ENCODE measurements at regions not wholly inside any gene's neighbourhood (a gene's known extent, or its start where the extent isn't known, plus 50 kb on each side); places are given as distances from the start of the nearest gene placed in this dataset.

GRCh38 chr15:77808075-77808474 is 175.4 kb upstream of the LINGO1 start:
- TF ChIP-seq, protein P1, sequence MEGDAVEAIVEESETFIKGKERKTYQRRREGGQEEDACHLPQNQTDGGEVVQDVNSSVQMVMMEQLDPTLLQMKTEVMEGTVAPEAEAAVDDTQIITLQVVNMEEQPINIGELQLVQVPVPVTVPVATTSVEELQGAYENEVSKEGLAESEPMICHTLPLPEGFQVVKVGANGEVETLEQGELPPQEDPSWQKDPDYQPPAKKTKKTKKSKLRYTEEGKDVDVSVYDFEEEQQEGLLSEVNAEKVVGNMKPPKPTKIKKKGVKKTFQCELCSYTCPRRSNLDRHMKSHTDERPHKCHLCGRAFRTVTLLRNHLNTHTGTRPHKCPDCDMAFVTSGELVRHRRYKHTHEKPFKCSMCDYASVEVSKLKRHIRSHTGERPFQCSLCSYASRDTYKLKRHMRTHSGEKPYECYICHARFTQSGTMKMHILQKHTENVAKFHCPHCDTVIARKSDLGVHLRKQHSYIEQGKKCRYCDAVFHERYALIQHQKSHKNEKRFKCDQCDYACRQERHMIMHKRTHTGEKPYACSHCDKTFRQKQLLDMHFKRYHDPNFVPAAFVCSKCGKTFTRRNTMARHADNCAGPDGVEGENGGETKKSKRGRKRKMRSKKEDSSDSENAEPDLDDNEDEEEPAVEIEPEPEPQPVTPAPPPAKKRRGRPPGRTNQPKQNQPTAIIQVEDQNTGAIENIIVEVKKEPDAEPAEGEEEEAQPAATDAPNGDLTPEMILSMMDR (IDR thresholded peaks at IDR 0.05): no peak
- TF ChIP-seq POLR2AphosphoS5 (IDR thresholded peaks at IDR 0.05; ENCODE audit: low read depth, low read length): no peak
- TF ChIP-seq, protein P2, sequence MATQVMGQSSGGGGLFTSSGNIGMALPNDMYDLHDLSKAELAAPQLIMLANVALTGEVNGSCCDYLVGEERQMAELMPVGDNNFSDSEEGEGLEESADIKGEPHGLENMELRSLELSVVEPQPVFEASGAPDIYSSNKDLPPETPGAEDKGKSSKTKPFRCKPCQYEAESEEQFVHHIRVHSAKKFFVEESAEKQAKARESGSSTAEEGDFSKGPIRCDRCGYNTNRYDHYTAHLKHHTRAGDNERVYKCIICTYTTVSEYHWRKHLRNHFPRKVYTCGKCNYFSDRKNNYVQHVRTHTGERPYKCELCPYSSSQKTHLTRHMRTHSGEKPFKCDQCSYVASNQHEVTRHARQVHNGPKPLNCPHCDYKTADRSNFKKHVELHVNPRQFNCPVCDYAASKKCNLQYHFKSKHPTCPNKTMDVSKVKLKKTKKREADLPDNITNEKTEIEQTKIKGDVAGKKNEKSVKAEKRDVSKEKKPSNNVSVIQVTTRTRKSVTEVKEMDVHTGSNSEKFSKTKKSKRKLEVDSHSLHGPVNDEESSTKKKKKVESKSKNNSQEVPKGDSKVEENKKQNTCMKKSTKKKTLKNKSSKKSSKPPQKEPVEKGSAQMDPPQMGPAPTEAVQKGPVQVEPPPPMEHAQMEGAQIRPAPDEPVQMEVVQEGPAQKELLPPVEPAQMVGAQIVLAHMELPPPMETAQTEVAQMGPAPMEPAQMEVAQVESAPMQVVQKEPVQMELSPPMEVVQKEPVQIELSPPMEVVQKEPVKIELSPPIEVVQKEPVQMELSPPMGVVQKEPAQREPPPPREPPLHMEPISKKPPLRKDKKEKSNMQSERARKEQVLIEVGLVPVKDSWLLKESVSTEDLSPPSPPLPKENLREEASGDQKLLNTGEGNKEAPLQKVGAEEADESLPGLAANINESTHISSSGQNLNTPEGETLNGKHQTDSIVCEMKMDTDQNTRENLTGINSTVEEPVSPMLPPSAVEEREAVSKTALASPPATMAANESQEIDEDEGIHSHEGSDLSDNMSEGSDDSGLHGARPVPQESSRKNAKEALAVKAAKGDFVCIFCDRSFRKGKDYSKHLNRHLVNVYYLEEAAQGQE (IDR thresholded peaks at IDR 0.05; ENCODE audit: insufficient read depth in 1 of 2, low read depth in 2 of 2, low read length in 1 of 2): no peak

Data from Panc1 (cell line).